Transverse colon (tissue), 4 donors: ENCODE measurements at regions not wholly inside any gene's neighbourhood (a gene's known extent, or its start where the extent isn't known, plus 50 kb on each side); places are given as distances from the start of the nearest gene placed in this dataset.

Experiments used
- EP300 ChIP-seq: sonication (generic); formaldehyde crosslinking; IDR thresholded peaks from one replicate; pipeline ENCODE4 v1.6.1; 2017; ENCODE audit warnings: antibody characterized with exemption, low read depth
- POLR2A ChIP-seq: fragments of 450-650 bp; IDR thresholded peaks from one replicate; pipeline ENCODE4 v1.6.1; 2016; ENCODE audit warnings: antibody characterized with exemption, mild to moderate bottlenecking, moderate library complexity
- POLR2AphosphoS5 ChIP-seq, 3 donors: sonication (generic); formaldehyde crosslinking; IDR thresholded peaks; one replicate each; pipeline ENCODE4 v1.6.1; 2016; ENCODE audit warnings: antibody characterized with exemption in 3 of 3
- TF ChIP-seq, protein P1 (sequence below), 5 experiments: fragments of 200-600 bp in 3 of 5; fragments of 450-650 bp in 2 of 5; sonication (generic) in 3 of 5; IDR thresholded peaks; 1 replicate in 2 of 5; 2 replicates in 3 of 5; pipeline ENCODE4 v1.5.1; 2016 to 2017; ENCODE audit warnings: antibody characterized with exemption in 5 of 5, inconsistent platforms in 3 of 5, mild to moderate bottlenecking in 2 of 5, moderate library complexity in 1 of 5

DNA sequence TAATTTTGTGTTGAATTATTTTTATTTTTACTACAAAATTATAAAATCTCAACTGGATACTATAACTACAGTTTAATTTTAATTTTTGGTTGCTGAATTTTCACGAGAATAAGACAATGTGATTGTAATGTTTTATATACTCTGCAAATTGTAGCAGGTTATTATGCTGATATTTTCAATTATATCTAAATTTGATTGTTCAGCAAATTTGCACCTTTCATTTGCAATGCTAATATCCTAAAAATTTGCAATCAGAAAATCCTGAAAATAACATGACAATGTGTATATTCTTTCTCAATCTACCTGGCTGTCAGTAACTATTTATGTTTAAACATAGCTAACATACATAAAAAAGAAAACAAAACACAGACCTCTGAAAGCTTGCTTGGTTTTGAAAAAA lies 932.2 kb upstream of the LRFN5 start:
- TF ChIP-seq, protein P1, sequence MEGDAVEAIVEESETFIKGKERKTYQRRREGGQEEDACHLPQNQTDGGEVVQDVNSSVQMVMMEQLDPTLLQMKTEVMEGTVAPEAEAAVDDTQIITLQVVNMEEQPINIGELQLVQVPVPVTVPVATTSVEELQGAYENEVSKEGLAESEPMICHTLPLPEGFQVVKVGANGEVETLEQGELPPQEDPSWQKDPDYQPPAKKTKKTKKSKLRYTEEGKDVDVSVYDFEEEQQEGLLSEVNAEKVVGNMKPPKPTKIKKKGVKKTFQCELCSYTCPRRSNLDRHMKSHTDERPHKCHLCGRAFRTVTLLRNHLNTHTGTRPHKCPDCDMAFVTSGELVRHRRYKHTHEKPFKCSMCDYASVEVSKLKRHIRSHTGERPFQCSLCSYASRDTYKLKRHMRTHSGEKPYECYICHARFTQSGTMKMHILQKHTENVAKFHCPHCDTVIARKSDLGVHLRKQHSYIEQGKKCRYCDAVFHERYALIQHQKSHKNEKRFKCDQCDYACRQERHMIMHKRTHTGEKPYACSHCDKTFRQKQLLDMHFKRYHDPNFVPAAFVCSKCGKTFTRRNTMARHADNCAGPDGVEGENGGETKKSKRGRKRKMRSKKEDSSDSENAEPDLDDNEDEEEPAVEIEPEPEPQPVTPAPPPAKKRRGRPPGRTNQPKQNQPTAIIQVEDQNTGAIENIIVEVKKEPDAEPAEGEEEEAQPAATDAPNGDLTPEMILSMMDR (IDR thresholded peaks at IDR 0.05) = no peak
- TF ChIP-seq POLR2AphosphoS5 (IDR thresholded peaks at IDR 0.05) (no peak), POLR2A (no peak), EP300 (no peak)
